B cell (primary cell): ENCODE measurements at regions not wholly inside any gene's neighbourhood (a gene's known extent, or its start where the extent isn't known, plus 50 kb on each side); places are given as distances from the start of the nearest gene placed in this dataset.

Experiments used
- ATAC-seq: fragments of 200-7000 bp; cut with Tn5 transposase; one replicate; pipeline ENCODE4 v1.10.0; 2021; ENCODE audit warnings: low read depth, mild to moderate bottlenecking, moderate number of reproducible peaks, moderate library complexity
- CTCF ChIA-PET: fragments of 350-600 bp; sonication (Branson Sonifier 250); formaldehyde crosslinking; loops from one replicate; lab custom pipeline; 2021; ENCODE audit warnings: antibody characterized with exemption, inconsistent platforms; lab: Charles Lee
- POLR2A ChIA-PET: fragments of 350-600 bp; sonication (Branson Sonifier 250); formaldehyde crosslinking; loops from one replicate; lab custom pipeline; 2021; ENCODE audit warnings: antibody characterized with exemption; lab: Charles Lee
- DNase-seq: peaks from one replicate; pipeline ENCODE4 v3.0.0; 2013
- H2AFZ ChIP-seq: 2 replicates; pipeline ENCODE4 v1.6.1; 2012; ENCODE audit warnings: mild to moderate bottlenecking, low read depth, low read length; ENCODE audit not compliant: insufficient read depth, poor library complexity, severe bottlenecking
- H3K27ac ChIP-seq, 2 donors: 1 replicate in 1 of 2; 2 replicates in 1 of 2; pipeline ENCODE4 v1.5.1; 2012 to 2013; ENCODE audit warnings: low read length in 2 of 2, mild to moderate bottlenecking in 2 of 2, moderate library complexity in 1 of 2
- H3K27me3 ChIP-seq, 4 experiments: fragments of 200-600 bp in 1 of 4; sonication (generic) in 1 of 4; replicated peaks in 1 of 4; 1 replicate in 2 of 4; 2 replicates in 2 of 4; pipeline versions ENCODE4 v1.6.1 to v1.7.0; 2013 to 2016; ENCODE audit warnings: low read length in 3 of 4, mild to moderate bottlenecking in 2 of 4, mixed read lengths in 1 of 4, moderate library complexity in 1 of 4; ENCODE audit not compliant: insufficient read depth in 4 of 4, control insufficient read depth in 3 of 4; ENCODE audit errors: control extremely low read depth in 1 of 4
- H3K36me3 ChIP-seq, 2 experiments: replicated peaks in 1 of 2; 1 replicate in 1 of 2; 2 replicates in 1 of 2; pipeline versions ENCODE4 v1.6.1 to v1.7.1; 2013; ENCODE audit warnings: low read length in 1 of 2; ENCODE audit not compliant: insufficient read depth in 2 of 2, control insufficient read depth in 1 of 2; ENCODE audit errors: control extremely low read depth in 1 of 2, extremely low read depth in 1 of 2
- H3K4me1 ChIP-seq, 2 donors: fragments of 200-600 bp in 1 of 2; sonication (generic) in 1 of 2; 1 replicate in 1 of 2; 2 replicates in 1 of 2; pipeline versions ENCODE4 v1.5.1 to v1.6.1; 2013 to 2017; ENCODE audit warnings: low read length in 2 of 2; ENCODE audit not compliant: control insufficient read depth in 2 of 2, insufficient read depth in 2 of 2
- H3K4me2 ChIP-seq: replicated peaks from 2 replicates; pipeline ENCODE3; 2012; ENCODE audit warnings: mild to moderate bottlenecking, low read depth, low read length; ENCODE audit not compliant: poor library complexity, severe bottlenecking
- H3K4me3 ChIP-seq, 5 experiments: fragments of 200-600 bp in 1 of 5; sonication (generic) in 1 of 5; 1 replicate in 3 of 5; 2 replicates in 2 of 5; pipeline versions ENCODE4 v1.5.1 to v1.7.0; 2011 to 2016; ENCODE audit warnings: low read length in 4 of 5, mild to moderate bottlenecking in 4 of 5, low read depth in 2 of 5, control low read depth in 1 of 5, moderate library complexity in 1 of 5; ENCODE audit not compliant: insufficient read depth in 1 of 5; ENCODE audit errors: control extremely low read depth in 1 of 5, extremely low read depth in 1 of 5
- H3K79me2 ChIP-seq: fragments of 200-600 bp; sonication (generic); one replicate; pipeline ENCODE4 v1.6.0; 2016; ENCODE audit warnings: low read length; ENCODE audit not compliant: control insufficient read depth, insufficient read depth
- H3K9ac ChIP-seq: fragments of 200-600 bp; sonication (generic); 2 replicates; pipeline ENCODE4 v1.6.1; 2017; ENCODE audit warnings: mild to moderate bottlenecking, low read length, moderate library complexity
- H3K9me3 ChIP-seq, 3 donors: one replicate each; pipeline versions ENCODE4 v1.6.1 to v1.7.1; 2013; ENCODE audit warnings: low read length in 2 of 3; ENCODE audit not compliant: control insufficient read depth in 2 of 3, insufficient read depth in 1 of 3; ENCODE audit errors: control extremely low read depth in 1 of 3
- H4K20me1 ChIP-seq: 2 replicates; pipeline ENCODE4 v1.6.0; 2012; ENCODE audit warnings: mild to moderate bottlenecking, low read length; ENCODE audit not compliant: insufficient read depth, control insufficient read depth, poor library complexity, severe bottlenecking
- H3K27ac Mint-ChIP-seq: one replicate; pipeline ENCODE4 v1.8.0; 2021; ENCODE audit warnings: mixed read lengths
- H3K27me3 Mint-ChIP-seq: one replicate; pipeline ENCODE4 v1.8.0; 2021; ENCODE audit warnings: mixed read lengths
- H3K4me1 Mint-ChIP-seq: one replicate; pipeline ENCODE4 v1.8.0; 2021; ENCODE audit warnings: mixed read lengths
- H3K4me3 Mint-ChIP-seq: one replicate; pipeline ENCODE4 v1.8.0; 2021; ENCODE audit warnings: mixed read lengths
- H3K9me3 Mint-ChIP-seq: one replicate; pipeline ENCODE4 v1.8.0; 2022; ENCODE audit warnings: mixed read lengths; ENCODE audit not compliant: insufficient read depth
- EZH2 ChIP-seq: IDR thresholded peaks from 2 replicates; pipeline ENCODE4 v1.6.1; 2012; ENCODE audit warnings: borderline replicate concordance, low read depth, mild to moderate bottlenecking, moderate library complexity, low read length; ENCODE audit not compliant: insufficient read depth, poor library complexity, severe bottlenecking
- WGBS: methylation state at CpG from one replicate; pipeline ENCODE4 v1.1.5; 2013; ENCODE audit warnings: missing lambda C conversion rate; ENCODE audit not compliant: insufficient coverage; 5-methylcytosine and 5-hydroxymethylcytosine counted together
- intact Hi-C: fragments of 100-400 bp; cut with micrococcal nuclease; formaldehyde crosslinking; loops from one replicate; pipeline ENCODE4 v1.10.0; 2022
- TF ChIP-seq, protein P1 (sequence below): fragments of 200-600 bp; IDR thresholded peaks from one replicate; pipeline ENCODE4 v1.8.0; 2022; ENCODE audit warnings: antibody characterized with exemption, mild to moderate bottlenecking

- Histone ChIP-seq H3K4me2 (no peak overlapping the region), H3K27ac (no peak overlapping the region), H3K27me3 (no peaks in the 10 kb centered on the region), H4K20me1 (no peaks in the 10 kb centered on the region), H3K4me3 (no peak overlapping the region), H2AFZ (no peak overlapping the region), H3K79me2 (no peaks in the 10 kb centered on the region), H3K9me3 (no peaks in the 10 kb centered on the region), H3K36me3 (no peaks in the 10 kb centered on the region), H3K9ac (no peak overlapping the region), H3K4me1 (no peaks in the 10 kb centered on the region)
- Mint-ChIP-seq H3K27ac (no peak overlapping the region), H3K27me3 (no peaks in the 10 kb centered on the region), H3K9me3 (no peaks in the 10 kb centered on the region), H3K4me3 (no peak overlapping the region), H3K4me1 (no peaks in the 10 kb centered on the region)
- CTCF ChIA-PET = no interaction called here
- intact Hi-C loops = no loop called here
- POLR2A ChIA-PET = no interaction called here
- 61% methylated on average over 2 of the region's 5 CpGs for WGBS
- ATAC-seq = no peak
- no peak for DNase-seq
- no peak for TF ChIP-seq EZH2
- TF ChIP-seq, protein P1, sequence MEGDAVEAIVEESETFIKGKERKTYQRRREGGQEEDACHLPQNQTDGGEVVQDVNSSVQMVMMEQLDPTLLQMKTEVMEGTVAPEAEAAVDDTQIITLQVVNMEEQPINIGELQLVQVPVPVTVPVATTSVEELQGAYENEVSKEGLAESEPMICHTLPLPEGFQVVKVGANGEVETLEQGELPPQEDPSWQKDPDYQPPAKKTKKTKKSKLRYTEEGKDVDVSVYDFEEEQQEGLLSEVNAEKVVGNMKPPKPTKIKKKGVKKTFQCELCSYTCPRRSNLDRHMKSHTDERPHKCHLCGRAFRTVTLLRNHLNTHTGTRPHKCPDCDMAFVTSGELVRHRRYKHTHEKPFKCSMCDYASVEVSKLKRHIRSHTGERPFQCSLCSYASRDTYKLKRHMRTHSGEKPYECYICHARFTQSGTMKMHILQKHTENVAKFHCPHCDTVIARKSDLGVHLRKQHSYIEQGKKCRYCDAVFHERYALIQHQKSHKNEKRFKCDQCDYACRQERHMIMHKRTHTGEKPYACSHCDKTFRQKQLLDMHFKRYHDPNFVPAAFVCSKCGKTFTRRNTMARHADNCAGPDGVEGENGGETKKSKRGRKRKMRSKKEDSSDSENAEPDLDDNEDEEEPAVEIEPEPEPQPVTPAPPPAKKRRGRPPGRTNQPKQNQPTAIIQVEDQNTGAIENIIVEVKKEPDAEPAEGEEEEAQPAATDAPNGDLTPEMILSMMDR = no peak
These were observed 213.8 kb downstream of the NR2F2 start for GRCh38 chr15:96544162-96544756.

- H3K27ac ChIP-seq = no peak overlapping the region
- WGBS = no CpG with 5 or more reads among the region's 1 CpG
- ChIA-PET CTCF (no interaction called here), POLR2A (no interaction called here)
- H2AFZ ChIP-seq = no peak overlapping the region
- Mint-ChIP-seq H3K4me1 (no peaks in the 10 kb centered on the region), H3K27ac (no peak overlapping the region), H3K27me3 (no peaks in the 10 kb centered on the region), H3K9me3 (no peaks in the 10 kb centered on the region), H3K4me3 (no peak overlapping the region)
- no peak for ATAC-seq
- no peak for DNase-seq
- no peaks in the 10 kb centered on the region for H3K36me3 ChIP-seq
- H4K20me1 ChIP-seq = no peaks in the 10 kb centered on the region
- H3K9ac ChIP-seq = no peak overlapping the region
- H3K4me1 ChIP-seq = no peaks in the 10 kb centered on the region
- H3K4me2 ChIP-seq = no peak overlapping the region
- no peaks in the 10 kb centered on the region for H3K27me3 ChIP-seq
- TF ChIP-seq, protein P1 = no peak
- TF ChIP-seq EZH2 = no peak
- intact Hi-C loops = no loop called here
- H3K4me3 ChIP-seq = no peak overlapping the region
- peaks cover 0 to 3% (median 0%) of the 10 kb centered on the region in 3 donors for H3K9me3 ChIP-seq
- no peaks in the 10 kb centered on the region for H3K79me2 ChIP-seq
These were observed 218.6 kb downstream of the NR2F2 start for GRCh38 chr15:96549136-96549535.
